ENCODE measurements at regions not wholly inside any gene's neighbourhood (a gene's known extent, or its start where the extent isn't known, plus 50 kb on each side); places are given as distances from the start of the nearest gene placed in this dataset.

GRCh38 chr2:66813976-66814375 is 379.1 kb downstream of the MEIS1 start:
- no peak overlapping the region for H3K27ac Mint-ChIP-seq (ENCODE audit: unreplicated experiment)
- no peak for TF ChIP-seq CTCF (IDR thresholded peaks at IDR 0.05)
- H3K27me3 Mint-ChIP-seq (ENCODE audit: unreplicated experiment), result peaks cover 3% of the 10 kb centered on the region
- peaks cover 7% of the 10 kb centered on the region for H3K4me1 Mint-ChIP-seq (ENCODE audit: unreplicated experiment)
- no peak overlapping the region for H3K4me3 Mint-ChIP-seq (ENCODE audit: unreplicated experiment)
- DNase-seq (ENCODE audit: extremely low spot score, unreplicated experiment), result no peak
- no peaks in the 10 kb centered on the region for H3K36me3 Mint-ChIP-seq (ENCODE audit: unreplicated experiment)
- peaks cover 12% of the 10 kb centered on the region for H3K9me3 Mint-ChIP-seq (ENCODE audit: unreplicated experiment)

- Mint-ChIP-seq H3K4me1 (ENCODE audit: unreplicated experiment) (peaks cover 7% of the 10 kb centered on the region), H3K4me3 (ENCODE audit: unreplicated experiment) (no peak overlapping the region), H3K36me3 (ENCODE audit: unreplicated experiment) (no peaks in the 10 kb centered on the region), H3K9me3 (ENCODE audit: unreplicated experiment) (peaks cover 14% of the 10 kb centered on the region), H3K27me3 (ENCODE audit: unreplicated experiment) (peaks cover 3% of the 10 kb centered on the region), H3K27ac (ENCODE audit: unreplicated experiment) (no peak overlapping the region)
- DNase-seq (ENCODE audit: extremely low spot score, unreplicated experiment), result no peak
- no peak for TF ChIP-seq CTCF (IDR thresholded peaks at IDR 0.05)
Measured at GRCh38 chr2:66814916-66815315, 380.0 kb downstream of the MEIS1 start.

- TF ChIP-seq CTCF (IDR thresholded peaks at IDR 0.05), result no peak
- DNase-seq (ENCODE audit: extremely low spot score, unreplicated experiment), result no peak
Measured at GRCh38 chr2:66815886-66816285, 381.0 kb downstream of the MEIS1 start.

GRCh38 chr2:66821168-66821567 is 386.2 kb downstream of the MEIS1 start:
- H3K4me3 Mint-ChIP-seq (ENCODE audit: unreplicated experiment), result no peak overlapping the region
- DNase-seq (ENCODE audit: extremely low spot score, unreplicated experiment), result no peak
- no peak overlapping the region for H3K27ac Mint-ChIP-seq (ENCODE audit: unreplicated experiment)
- H3K36me3 Mint-ChIP-seq (ENCODE audit: unreplicated experiment), result no peaks in the 10 kb centered on the region
- no peaks in the 10 kb centered on the region for H3K27me3 Mint-ChIP-seq (ENCODE audit: unreplicated experiment)
- TF ChIP-seq CTCF (IDR thresholded peaks at IDR 0.05), result no peak
- no peaks in the 10 kb centered on the region for H3K4me1 Mint-ChIP-seq (ENCODE audit: unreplicated experiment)
- peaks cover 17% of the 10 kb centered on the region for H3K9me3 Mint-ChIP-seq (ENCODE audit: unreplicated experiment)

More at GRCh38 chr2:66815886-66816285, 381.0 kb downstream of the MEIS1 start:
- H3K27ac Mint-ChIP-seq (ENCODE audit: unreplicated experiment), result no peak overlapping the region
- peaks cover 17% of the 10 kb centered on the region for H3K9me3 Mint-ChIP-seq (ENCODE audit: unreplicated experiment)
- peaks cover 3% of the 10 kb centered on the region for H3K27me3 Mint-ChIP-seq (ENCODE audit: unreplicated experiment)
- H3K4me1 Mint-ChIP-seq (ENCODE audit: unreplicated experiment), result peaks cover 7% of the 10 kb centered on the region
- no peaks in the 10 kb centered on the region for H3K36me3 Mint-ChIP-seq (ENCODE audit: unreplicated experiment)
- H3K4me3 Mint-ChIP-seq (ENCODE audit: unreplicated experiment), result no peak overlapping the region

- no peak for DNase-seq (ENCODE audit: extremely low spot score, unreplicated experiment)
- H3K4me3 Mint-ChIP-seq (ENCODE audit: unreplicated experiment), result no peak overlapping the region
- TF ChIP-seq CTCF (IDR thresholded peaks at IDR 0.05), result no peak
- peaks cover 17% of the 10 kb centered on the region for H3K9me3 Mint-ChIP-seq (ENCODE audit: unreplicated experiment)
- no peaks in the 10 kb centered on the region for H3K36me3 Mint-ChIP-seq (ENCODE audit: unreplicated experiment)
- no peak overlapping the region for H3K27ac Mint-ChIP-seq (ENCODE audit: unreplicated experiment)
- H3K4me1 Mint-ChIP-seq (ENCODE audit: unreplicated experiment), result no peaks in the 10 kb centered on the region
- no peaks in the 10 kb centered on the region for H3K27me3 Mint-ChIP-seq (ENCODE audit: unreplicated experiment)
Measured at GRCh38 chr2:66822186-66822585, 387.3 kb downstream of the MEIS1 start.
